ENCODE measurements at regions not wholly inside any gene's neighbourhood (a gene's known extent, or its start where the extent isn't known, plus 50 kb on each side); places are given as distances from the start of the nearest gene placed in this dataset.

DNA sequence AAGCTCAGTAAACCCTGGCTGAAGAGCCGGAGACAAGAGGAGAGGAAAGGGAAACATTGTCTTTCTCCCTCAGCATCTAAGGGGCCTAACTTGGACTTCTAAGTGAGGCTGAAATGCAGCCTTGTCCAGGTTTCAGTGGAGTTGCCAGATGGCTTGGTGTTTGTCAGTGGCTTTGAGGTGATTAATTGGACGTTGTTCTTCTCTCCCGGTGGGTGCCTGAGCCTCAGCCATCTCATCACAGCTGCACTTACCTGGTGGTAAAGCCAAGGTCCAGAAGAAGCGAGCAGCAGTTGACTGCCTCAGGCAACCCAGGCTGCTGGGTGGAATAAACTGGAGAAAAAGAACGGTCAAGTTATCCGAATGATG is 202.2 kb upstream of the NLRP1 start:
- DNase-seq (ENCODE audit: low spot score) = no peak

- DNase-seq (ENCODE audit: low spot score) = no peak
Measured at GRCh38 chr17:5788266-5788900, 204.1 kb upstream of the NLRP1 start.

- no peak for DNase-seq (ENCODE audit: low spot score)
Measured at GRCh38 chr17:5789528-5789927, 205.2 kb upstream of the NLRP1 start.

DNA sequence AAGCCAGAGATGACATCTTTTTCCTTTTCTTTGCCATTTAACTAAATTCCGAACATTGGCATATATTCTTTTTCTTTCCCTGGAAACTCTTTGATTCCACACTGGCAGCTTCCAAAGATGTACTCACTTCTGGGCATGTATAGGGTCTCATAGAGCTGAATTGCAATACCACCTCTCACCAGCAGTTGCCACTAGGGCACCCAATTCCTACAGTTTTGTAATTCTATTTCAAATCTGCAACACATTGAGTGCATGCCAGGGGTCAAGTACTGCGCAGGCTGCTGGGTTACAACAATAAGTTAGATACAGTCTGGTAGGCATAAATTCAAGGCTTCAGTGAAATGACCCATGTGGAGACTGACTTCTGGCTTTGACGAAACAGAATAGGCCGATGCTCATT is 208.8 kb upstream of the NLRP1 start:
- DNase-seq (ENCODE audit: low spot score) = no peak

- DNase-seq (ENCODE audit: low spot score) = no peak
Measured at GRCh38 chr17:5793899-5794298, 209.6 kb upstream of the NLRP1 start.

- DNase-seq (ENCODE audit: low spot score) = no peak
Measured at GRCh38 chr17:5794385-5794784, 210.1 kb upstream of the NLRP1 start.

DNA sequence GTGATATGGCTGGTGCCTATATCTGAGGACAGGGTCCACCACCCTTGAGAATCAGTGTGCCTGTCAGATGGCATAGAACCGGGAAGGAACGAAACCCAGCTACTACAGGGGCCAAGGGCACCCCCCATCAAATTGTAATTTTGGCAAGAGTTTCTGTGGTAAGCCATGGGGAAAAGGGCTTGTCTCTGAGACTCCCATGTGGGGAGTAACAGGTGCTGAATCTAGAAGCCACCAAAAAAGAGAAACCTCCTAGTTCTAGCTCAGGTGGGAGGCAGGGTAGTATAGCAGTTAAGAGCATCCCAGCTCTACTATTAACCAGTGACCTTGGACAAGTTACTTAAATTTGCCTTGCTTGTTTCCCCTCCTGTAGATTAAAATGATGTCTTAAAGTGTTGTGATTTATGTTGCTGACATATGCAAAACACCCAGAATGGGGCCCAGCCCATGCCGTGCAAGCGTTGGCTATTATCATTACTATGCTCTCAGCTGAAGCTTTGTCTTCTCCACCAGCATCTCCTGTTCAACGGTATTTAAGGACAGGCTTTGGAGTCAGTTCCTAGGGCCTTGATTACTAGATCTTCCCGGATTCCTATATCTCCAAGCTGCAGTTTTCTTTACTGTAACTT is 210.7 kb upstream of the NLRP1 start:
- DNase-seq (ENCODE audit: low spot score) = no peak

GRCh38 chr17:5797447-5798050 is 213.2 kb upstream of the NLRP1 start:
- no peak for DNase-seq (ENCODE audit: low spot score)

GRCh38 chr17:5798094-5798493 is 213.8 kb upstream of the NLRP1 start:
- no peak for DNase-seq (ENCODE audit: low spot score)

DNA sequence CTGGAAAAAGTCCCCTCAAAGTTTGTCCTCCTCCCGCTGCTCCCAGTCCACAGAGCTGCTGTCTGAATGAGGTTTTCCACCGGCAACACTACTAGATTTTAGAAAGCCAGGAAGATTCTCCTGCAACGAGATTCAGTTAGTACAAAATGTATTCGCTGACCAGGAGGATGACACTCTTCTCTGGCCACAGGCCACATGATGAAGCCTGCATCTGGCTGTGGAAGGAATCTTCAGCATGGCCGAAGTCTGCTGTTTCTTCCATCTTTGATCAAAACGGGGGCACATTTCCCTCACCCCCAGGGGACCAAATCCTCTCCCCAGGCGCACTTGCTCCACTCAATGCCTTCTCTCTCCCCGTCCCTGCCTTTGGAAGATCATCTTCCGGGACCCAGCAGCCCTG is 215.8 kb upstream of the NLRP1 start:
- DNase-seq (ENCODE audit: low spot score) = no peak

DNA sequence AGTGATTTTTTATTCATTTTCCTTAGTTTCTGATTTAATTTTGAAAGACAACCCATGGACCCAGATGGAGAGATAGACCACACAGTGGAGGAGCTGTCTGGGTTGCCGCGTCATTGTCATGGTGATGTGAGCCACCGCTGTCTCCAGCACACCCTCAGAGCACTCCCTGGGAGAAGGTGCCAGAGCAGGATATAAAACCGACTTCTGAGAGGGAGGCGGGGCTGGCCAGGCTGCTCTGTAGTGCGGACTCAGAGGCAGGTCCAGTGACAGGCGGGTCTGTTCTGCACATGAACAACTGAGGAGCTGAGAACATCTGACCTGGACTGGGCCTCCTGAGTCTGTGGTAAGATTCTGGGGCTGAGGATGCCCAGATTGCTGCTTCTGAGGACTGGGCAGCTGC is 216.3 kb upstream of the NLRP1 start:
- DNase-seq (ENCODE audit: low spot score) = no peak

GRCh38 chr17:5804251-5804650 is 219.9 kb upstream of the NLRP1 start:
- DNase-seq (ENCODE audit: low spot score) = no peak

- DNase-seq (ENCODE audit: low spot score) = no peak
Measured at GRCh38 chr17:5809056-5809455, 224.7 kb upstream of the NLRP1 start.

GRCh38 chr17:5809580-5810188 is 225.4 kb upstream of the NLRP1 start:
- DNase-seq (ENCODE audit: low spot score) = no peak

DNA sequence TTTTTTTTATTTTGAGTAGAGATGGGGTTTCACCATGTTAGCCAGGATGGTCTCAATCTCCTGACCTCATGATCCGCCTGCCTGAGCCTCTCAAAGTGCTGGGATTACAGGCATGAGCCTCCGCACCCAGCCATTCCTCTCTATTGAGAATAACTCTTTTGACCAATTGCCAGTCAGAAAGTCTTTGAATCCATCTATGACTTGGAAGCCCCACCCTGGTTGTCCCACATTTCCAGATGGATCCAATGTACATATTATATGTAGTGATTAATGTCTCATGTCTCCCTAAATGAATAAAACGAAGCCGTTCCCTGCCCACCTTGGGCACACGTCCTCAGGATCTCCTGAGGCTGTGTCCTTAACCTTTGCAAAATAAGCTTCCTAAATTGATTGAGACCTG is 228.3 kb upstream of the NLRP1 start:
- DNase-seq (ENCODE audit: low spot score) = no peak

GRCh38 chr17:5813357-5813756 is 229.0 kb upstream of the NLRP1 start:
- no peak for DNase-seq (ENCODE audit: low spot score)

- no peak for DNase-seq (ENCODE audit: low spot score)
Measured at GRCh38 chr17:5815396-5815795, 231.1 kb upstream of the NLRP1 start.

DNA sequence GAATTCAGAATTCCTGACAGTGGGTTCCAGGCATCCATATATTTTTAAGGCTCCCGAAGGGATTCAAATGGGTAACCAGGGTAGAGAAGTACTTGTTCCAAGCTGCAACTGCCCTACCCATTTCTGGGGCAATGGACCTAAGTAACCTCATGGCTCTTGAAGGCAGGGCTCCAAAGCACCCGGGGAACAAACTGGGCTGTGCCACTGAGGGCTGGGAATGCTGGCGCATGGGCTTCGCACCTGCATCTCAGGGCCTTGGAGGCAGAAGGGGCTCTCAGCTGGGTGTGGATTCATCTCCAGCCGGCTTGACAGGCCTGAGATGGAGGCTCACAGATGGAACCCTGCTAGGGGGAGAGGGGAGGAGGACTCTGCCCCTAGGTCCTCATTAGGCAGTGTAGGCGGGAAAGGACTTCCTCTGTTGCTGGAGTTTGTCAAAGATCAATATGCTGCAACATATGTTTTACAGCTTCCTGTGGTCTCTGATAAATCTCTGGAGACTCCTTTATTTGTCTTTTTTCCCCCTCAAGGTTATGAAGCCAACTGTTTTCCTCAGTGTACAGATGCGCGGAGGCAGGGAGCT is 232.3 kb upstream of the NLRP1 start:
- no peak for DNase-seq (ENCODE audit: low spot score)

DNA sequence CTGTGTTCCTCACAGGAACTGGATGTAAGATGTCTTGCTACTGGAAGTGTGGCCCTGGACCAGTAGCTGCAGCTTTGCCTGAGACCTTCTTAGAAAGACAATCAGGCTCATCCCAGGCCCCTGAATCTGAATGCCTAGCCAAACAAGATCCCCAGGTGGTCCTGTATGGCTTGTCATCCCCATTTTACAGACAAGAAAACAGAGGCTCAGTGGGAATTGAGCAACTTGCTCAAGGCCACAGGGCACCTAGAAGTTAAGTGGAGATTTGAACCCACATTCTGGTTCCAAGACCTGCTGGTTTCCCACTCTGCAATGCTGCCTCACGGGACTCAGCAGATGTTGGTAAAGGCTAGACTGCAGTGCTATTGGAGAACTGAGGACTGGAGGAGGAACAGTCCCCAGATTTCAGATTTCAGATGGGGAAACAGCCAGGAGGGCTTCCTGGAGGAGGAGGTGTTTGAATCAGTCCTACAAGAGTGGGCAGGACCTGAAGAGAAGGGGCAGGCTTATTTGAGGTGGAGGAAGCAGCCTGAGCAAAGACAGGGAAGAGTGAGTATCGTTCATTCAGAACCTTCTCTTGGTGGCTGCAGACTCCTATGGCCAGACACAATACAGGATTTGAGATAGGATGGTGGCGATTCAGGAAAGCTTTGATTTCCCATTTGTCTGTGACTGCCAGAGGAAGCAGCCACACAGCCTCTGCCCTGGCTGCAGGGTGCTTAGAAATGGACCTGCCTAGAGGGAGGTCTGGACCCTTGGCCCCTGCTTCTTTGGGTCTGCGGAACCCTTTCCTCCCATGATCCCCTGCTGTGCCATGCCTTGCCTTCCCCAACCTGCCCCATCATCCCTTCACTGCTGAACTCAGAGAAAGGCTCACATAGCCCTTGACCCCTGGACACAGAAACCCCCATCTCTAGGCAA is 233.4 kb upstream of the NLRP1 start:
- no peak for DNase-seq (ENCODE audit: low spot score)

DNA sequence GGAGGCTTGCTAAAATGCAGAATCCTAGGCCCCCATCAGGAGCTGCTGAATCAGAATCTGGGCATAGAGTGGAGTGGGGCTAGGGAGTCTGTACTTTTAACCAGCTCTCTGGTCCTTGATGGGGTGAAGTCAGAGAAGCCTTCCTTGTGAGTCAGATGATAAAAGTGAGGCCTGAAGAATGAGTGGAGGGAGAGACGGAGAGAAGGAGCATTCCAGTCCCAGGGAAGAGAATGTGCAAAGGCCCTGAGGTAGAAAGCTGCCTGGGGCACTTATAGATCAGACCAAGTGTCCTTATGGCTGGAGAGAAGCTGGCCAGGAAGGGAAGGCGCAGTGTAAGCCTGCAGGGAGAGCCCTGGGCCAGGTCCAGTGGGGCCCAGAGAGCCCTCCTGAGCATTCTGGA is 235.1 kb upstream of the NLRP1 start:
- DNase-seq (ENCODE audit: low spot score) = no peak

GRCh38 chr17:5819921-5820685 is 235.8 kb upstream of the NLRP1 start:
- no peak for DNase-seq (ENCODE audit: low spot score)
